Activated effector memory CD4-positive, alpha-beta T cell treated with anti-CD3 and anti-CD28 coated beads, Interleukin-2, amount 50 U/mL, for 16 hours (primary cell): ENCODE measurements at regions not wholly inside any gene's neighbourhood (a gene's known extent, or its start where the extent isn't known, plus 50 kb on each side); places are given as distances from the start of the nearest gene placed in this dataset.
"Not testable (repeated sequence)": the region's sequence is repeated elsewhere in the genome, so short reads cannot be mapped to it uniquely, and the experiment has no call there.

Source experiments
- DNase-seq: peaks from one replicate; pipeline ENCODE4 v3.0.0-alpha.2; 2020

DNA sequence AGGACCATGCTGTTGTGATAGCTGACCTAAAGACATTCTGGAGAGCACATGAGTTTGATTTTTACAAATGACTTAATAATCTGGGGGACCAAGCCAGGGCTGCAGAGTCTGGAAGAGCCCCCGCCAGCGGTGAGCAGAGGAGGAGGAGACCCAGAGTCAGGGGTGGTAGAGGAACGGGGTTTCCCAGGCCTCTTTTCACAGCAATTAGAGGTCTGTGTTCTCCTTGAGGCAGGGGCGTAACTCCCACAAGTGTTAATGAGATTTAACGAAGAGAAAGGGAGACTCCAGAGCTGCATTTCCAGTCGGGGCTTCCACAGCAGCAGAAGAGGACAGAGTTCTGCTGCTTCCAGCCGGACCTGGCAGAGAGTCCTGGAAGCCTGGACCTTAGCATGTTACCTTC lies 137.9 kb upstream of the SLC24A2 start:
- DNase-seq: no peak

DNA sequence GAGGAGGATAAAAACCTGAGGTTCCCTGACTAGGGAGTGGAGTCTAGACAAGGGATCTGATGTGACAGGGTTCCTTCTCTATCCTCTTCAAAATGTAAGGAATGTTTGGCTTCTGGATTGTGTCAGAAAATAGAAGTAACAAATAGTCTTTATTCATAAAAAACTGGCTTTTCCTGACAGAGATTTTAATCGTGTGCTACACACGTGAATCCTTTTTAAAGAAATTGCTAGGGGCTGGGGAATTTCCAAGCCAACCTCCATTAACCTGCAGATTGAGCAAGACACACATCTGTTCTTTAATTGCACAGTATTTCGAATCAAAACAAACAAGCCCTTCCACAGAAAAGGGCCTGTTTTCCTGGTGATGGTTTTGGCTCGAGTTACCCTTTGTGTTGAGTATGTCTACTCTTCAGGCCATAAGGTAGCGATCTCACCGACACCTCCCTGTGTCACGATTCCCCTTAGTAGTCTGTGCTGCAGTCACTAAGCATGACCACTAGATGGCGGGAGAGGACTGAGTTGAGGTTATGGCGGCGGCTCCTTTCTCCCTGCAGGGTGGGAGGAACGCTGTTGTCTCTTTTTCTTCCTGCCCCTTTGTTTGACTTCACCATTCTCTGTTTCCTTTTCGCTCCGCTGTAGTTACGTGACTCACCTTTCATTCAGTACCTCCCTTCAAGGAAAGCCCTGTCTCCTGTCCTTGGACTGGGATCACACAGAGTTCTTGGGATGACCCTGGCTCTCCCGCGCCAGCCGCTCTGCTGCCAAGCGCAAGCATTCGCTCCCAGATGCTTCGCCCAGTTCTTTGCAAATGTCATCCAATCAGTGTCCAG lies 137.1 kb upstream of the SLC24A2 start:
- DNase-seq: peak; percentile 88

DNA sequence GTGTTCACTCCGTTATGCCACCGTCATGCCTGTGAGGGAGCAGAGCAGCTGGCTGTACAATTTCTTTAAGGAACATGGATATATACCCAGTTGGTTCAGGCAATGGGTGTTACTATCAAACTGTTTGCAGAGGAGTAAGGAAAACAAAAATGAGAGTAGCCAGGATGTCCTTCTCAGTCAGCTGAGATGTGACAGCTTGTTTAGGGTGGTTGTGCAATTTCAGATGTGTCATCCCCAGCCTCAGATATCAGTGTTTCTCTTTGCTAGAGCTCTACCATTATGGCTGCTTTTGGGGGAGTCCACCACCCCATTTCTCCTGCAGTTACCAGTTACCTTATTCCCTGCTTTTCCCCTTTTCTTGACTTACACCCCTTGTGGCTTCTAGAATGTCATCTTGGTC lies 135.2 kb upstream of the SLC24A2 start:
- DNase-seq: no peak

DNA sequence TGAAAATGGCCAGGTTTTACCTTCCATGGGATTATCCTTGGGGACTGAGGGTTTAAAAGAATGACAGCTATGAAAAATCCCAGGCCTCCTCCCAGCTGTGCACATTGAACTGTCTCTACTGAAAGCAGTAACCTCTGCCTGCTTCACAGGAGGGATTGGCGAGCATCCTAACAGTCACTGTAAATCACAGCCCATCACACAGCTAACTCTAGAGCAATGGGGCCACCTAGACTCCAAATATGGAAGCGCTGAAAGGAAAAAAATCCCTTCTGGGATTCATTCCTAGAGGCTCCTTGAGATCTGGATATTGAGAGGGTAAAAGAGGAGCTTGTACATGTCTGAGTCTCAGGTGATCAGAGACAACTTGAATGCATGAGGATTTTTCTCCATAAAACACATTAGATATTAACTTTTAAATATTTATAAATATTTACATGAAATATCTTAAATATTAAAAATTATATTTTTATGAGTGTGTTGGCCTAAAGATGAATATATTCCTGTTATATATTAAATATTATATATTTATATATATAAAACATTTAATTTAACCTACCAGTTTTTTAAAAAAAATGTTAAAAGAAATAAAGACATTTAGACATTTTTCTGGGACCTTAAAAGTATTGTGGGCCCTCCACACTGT lies 133.8 kb upstream of the SLC24A2 start:
- DNase-seq: no peak

DNA sequence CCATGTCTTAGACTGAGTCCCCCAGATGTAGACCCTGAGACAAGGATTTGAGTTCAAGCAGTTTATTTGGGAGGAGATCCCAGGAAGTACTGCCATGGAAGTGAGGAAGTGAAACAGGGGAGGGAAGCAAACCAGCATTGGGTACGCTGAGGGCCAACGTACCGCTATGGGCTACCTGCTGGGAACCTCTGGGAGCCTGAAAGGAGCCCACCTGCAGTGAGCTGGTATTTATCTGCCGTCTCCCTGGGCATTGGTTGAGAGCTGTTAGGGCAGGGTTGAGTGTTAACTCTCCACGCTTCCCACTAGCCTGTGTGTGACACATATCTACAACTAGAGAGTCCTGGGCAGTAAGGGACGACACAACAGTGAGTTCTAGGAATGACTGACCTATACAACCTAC lies 131.6 kb upstream of the SLC24A2 start:
- no peak for DNase-seq

DNA sequence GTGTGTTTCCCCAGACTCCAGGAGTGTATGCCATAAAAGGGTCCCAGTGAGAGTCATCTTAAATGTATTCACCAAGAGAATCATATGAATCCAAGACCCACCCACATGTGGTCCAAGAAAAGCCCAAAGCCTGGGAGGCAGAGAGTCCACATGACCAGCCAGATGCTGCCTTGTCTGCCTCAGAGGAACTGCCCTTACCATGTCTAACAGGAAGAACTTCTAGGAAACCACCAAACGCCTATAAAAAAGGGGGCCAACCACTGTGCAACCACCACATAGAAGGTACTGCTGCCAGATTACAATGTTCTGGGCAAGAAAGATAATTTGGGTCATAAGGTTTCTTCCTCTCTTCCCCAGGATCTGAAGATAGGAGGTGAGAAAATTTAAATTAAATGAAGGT lies 129.8 kb upstream of the SLC24A2 start:
- DNase-seq: no peak

DNA sequence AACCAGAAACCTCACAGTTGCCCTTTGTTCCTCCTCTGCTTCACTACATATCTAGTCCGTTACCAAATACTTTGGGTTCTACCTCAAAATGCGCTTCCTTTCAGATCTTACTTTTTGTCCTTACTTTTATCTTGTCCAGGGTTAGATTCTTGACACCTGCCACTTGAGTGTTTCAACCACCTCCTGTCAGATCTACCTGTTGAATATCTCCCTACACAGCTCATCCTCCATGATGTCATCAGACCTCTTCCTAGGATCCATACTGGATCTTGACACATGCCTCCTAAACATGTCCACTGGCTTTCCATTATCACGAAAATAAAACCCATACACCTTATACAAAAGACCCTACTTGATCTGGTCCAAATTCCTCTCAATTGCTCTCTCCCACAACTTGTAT lies 125.2 kb upstream of the SLC24A2 start:
- no peak for DNase-seq

DNA sequence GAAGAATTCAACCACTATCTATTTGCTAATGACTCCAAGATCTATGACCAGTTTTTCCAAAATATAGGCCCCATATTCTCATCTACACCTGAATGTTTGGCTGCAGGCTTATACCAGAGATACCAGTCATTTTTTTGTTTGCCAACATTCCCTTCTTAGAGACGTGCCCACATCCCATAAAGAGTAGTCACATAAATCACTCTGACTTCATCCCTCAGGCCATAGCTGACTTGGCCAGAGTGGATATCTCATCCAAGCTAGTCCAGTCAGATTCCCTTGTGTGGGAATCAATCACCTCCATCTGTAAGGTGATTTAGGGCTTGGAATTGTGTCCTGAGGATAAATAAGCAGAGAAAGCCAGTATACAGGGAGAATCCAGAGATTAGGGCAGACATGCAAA lies 124.3 kb upstream of the SLC24A2 start:
- DNase-seq: no peak

DNA sequence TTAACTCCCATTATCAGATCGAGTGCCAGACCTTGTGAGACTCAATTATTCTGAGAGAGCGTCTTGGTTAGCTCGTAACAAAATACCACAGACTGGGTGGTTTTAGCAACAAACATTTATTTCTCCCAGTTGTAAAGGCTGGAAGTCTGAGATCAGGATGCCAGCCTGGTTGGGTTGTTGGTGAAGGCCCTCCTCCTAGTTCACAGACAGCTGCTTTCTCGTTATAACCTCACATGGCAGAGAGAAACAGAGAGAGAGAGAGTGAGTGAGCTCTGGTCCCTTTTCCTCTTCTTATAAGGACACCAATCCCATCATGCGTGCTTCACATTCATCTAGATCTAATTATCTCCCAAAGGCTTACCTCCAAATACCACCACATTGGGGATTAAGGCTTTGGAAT lies 114.2 kb upstream of the SLC24A2 start:
- DNase-seq: no peak

DNA sequence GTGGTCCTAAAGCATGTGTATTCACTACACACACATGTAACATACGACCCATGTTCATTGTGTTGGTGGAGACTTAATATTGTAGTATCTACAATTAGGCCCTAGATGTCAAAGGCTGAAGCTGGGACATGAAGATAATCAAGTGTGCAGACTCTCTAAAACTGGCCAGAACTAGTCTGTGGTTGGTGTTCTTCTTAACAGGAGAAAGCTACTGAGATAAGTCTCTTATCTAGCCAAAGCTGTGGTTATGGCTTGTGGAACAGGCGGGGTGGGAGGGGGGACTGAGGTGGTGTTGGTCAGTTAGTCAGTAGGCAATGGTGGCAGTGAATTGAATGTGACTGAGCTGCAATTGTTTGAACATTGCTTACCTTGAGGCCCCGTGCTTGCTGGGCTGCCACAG lies 112.7 kb upstream of the SLC24A2 start:
- DNase-seq: no peak

DNA sequence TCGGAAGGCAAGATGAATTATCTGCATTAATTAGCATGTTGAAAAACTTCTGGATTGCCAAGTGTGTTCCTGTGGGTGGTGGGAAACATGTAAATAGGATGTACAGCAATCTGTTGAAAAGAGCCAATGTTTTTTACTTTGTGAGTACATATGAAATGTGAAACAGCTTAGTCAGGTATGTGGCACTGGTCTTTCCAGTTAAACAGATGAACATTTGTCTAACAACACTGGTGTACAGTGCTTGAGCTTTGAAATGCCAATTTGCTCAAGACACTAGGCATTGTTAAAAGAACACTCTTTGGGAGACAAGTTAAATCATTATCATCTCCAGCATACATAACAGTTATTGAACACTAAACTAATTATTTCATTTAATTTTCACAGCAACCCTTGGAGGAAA lies 107.3 kb upstream of the SLC24A2 start:
- DNase-seq: no peak

DNA sequence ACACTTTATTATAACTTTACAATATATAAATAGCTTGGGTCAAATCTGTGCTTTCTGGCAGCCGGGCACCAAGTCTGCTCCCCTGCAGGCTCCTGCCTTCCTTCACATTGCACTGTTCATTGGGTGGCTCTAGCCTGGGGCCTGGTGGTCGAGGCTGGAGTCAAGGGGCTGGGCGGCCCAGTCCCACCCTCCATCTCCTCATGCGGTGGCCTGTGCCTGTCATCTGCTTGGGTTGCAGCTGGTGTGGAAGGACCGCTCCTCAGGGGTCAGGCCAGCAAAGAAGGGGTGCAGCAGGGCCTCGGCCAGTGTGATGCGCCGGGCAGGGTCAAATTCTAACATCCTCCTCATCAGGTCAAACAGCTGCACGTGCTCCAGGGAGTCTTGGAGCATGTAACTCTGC lies 106.7 kb upstream of the SLC24A2 start:
- DNase-seq: not testable (repeated sequence)

DNA sequence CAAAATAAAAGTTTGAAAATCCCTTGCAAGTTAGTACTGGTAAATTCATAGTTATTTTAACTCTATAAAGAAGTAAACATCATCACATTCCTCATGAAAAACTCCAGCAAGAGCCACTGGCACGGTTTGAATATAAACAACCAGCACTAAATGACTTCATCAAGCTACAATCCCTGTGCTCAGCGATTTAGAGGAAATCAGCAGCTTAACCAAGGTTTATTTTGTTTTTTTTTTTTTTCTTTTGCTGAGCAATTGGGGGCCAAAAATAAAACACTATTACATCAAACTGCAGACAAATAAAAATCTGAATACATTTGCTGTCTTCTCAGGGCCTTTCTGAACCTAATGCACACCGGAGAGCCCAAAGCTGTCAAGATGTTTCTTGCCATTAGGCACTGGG lies 106.2 kb upstream of the SLC24A2 start:
- DNase-seq: no peak

DNA sequence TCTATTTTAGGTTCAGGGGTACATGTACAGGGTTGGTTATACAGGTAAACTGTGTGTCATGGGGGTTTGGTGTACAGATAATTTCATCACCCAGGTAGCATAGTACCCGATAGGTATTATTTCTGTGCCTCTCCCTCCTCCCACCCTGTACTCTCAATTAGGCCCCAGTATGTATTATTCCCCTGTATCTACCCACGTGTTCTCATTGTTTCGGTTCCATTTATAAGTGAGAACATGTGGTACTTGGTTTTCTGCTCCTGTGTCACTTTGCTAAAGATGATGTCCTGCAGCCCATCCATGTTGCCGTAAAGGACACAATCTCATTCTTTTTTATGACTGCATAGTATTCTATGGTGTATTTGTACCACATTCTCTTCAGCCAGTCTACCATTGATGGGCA lies 96.8 kb upstream of the SLC24A2 start:
- DNase-seq: no peak

DNA sequence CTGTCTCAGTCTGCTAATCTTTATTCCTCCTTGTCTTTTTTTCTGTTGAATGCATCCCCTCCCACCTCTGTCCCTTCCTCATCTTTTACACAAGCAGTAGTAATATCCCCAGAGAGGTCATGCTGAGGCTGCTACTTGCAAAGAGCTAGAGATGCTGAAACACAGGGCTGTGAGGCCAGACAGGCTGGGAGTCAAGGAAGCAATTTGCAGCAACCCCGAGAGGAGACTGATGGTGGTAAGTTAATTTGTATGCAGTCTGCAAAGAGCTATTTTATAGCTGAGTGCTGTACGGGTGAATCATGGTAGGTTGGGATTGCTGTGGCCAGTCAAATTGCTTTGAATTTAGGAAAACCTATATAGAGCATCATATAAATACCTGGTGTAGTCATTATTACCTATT lies 90.2 kb upstream of the SLC24A2 start:
- no peak for DNase-seq

DNA sequence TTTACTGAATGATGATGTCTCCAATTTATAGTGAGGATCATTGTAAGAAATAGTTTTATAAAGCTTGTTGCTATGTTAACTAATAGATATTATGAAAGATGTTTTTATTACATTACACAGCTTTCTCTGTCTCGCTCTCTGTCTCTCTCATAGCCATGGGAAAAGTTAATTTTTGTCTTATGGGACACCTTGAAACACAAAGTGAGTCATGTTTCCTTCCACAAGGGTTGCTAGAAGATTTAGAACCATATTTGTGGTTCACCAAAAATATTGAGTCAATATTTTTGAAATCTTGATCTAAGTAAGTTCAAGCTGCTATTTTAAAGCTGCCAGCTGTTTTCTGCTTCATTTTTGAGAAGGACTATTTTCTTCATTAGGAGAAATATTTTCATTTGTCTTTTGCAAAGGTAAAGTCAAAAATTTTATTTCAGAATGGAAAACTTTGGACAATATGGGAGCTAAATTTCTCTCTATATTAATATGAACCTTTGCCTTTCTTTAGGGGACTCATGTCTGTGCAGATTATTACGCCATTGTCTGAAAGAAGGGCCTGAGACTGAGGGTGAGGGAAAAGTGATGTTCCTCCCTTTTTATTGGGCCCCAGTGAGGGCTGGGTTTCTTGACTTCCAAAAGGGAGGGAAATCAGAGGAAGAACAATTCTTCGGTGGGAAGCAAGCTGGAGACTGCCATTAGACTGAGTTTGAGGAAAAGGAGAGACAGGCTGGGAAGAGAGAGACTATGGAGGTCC lies 87.9 kb upstream of the SLC24A2 start:
- DNase-seq: no peak

DNA sequence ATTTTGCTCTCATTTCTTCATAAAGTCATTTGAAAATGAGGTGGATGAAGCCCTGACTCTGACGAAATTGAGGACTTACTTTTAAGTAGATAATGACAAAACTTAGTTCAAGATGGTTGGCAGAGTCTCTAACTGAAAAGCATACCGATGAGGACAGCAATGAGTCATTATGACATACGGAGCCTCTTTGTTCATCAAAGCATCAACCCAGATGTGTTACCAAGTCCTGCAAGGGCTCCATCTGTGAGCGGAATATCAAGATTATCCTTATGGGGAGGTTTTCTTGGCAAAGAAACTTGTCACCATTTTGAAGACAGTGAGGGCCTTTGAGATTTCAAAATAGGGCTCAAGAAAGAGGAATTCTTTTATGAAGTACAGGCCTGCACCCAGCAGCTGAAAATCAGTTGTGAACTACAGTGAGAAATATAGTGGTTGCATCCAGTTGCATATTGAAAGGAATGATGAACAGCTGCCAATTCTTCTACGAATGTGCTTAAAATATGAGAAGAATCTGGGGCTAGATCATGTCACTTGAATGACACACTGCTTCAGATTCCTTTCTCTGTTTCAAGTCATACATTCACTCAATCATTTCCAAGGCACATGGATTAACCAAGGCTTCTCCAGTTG lies 86.6 kb upstream of the SLC24A2 start:
- no peak for DNase-seq

DNA sequence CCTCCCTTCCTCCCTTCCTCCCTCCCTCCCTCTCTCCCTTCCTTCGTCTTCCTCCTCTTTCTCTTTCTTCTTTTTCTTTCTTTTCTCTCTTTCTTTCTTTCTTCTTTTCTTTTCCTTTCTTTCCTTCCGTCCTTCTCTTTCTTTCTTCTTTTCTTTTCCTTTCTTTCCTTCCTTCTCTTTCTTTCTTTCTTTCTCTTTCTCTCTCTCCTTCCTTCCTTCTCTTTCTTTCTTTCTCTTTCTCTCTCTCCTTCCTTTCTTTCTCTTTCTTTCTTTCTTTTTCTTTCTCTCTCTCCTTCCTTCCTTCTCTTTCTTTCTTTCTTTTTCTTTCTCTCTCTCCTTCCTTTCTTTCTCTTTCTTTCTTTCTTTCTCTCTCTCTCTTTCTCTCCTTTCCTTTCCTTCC lies 84.4 kb upstream of the SLC24A2 start:
- not testable (repeated sequence) for DNase-seq

DNA sequence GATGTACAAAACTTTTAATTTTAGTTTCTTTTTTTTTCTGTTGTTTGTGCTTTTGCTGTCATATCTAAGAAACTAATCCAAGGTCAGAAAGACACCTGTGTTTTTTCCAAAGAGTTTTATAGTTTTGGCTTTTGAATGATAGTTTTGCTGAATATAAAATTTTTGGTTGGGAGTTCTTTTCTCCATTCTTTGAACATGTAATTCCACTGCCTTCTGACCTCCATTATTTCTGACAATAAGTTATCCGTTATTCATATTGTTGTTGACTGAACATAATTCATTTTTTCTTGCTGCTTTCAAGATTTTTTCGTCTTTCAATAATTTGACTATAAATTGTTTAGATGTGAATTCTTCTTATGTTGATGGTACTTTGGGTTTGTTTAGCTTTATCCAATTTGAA lies 82.2 kb upstream of the SLC24A2 start:
- DNase-seq: no peak

DNA sequence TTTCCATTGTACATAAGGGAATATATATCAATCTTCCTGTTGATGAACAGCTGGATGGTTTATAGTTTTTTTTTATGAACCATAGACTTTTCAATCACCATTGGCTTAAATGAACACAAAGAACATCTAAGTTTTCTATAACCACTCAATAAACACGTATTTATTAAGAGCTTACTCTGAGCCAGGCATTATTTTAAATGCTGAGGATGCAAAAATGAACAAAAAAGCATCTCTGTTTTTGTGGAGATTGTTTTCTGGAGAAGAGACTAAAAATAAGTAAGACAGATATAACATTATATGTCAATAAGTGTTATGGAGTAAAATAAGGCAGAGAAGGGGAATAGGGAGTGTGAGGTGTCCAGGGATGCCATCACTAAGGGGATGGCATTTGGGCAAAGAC lies 52.1 kb upstream of the SLC24A2 start:
- DNase-seq: no peak
